DOHH2 (cell line): ENCODE measurements at regions not wholly inside any gene's neighbourhood (a gene's known extent, or its start where the extent isn't known, plus 50 kb on each side); places are given as distances from the start of the nearest gene placed in this dataset.

Source experiments
- EZH2phosphoT487 ChIP-seq: fragments of 200-600 bp; sonication (generic); IDR thresholded peaks from 2 replicates; pipeline ENCODE4 v1.6.1; 2017; ENCODE audit warnings: borderline replicate concordance, mild to moderate bottlenecking, antibody characterized with exemption, low read length, moderate library complexity, mixed read lengths
- TF ChIP-seq, protein P1 (sequence below): fragments of 200-600 bp; sonication (generic); IDR thresholded peaks from one replicate; pipeline ENCODE4 v1.5.1; 2014; ENCODE audit warnings: antibody characterized with exemption, mild to moderate bottlenecking, low read depth, low read length; ENCODE audit not compliant: poor library complexity, severe bottlenecking

DNA sequence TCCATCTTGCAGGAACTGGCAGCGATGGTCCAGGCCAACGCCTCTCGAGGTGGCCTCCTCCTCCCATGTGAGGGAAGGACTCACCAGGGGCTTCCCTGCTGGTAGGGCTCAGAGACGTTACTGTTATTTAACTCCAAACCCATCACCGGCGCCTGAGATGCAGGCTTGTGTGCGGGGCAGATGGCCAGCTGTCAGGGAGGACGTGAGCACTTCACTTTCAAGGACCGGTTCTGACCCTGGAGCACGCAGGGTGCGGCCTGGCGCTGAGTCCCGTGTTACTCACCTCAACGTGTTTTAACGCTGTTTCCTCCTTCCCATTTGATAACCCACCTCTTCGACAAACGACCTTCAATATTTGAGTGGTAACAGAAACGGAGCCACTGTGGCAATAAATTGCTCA is 350.2 kb downstream of the ZNF516 start:
- TF ChIP-seq, protein P1, sequence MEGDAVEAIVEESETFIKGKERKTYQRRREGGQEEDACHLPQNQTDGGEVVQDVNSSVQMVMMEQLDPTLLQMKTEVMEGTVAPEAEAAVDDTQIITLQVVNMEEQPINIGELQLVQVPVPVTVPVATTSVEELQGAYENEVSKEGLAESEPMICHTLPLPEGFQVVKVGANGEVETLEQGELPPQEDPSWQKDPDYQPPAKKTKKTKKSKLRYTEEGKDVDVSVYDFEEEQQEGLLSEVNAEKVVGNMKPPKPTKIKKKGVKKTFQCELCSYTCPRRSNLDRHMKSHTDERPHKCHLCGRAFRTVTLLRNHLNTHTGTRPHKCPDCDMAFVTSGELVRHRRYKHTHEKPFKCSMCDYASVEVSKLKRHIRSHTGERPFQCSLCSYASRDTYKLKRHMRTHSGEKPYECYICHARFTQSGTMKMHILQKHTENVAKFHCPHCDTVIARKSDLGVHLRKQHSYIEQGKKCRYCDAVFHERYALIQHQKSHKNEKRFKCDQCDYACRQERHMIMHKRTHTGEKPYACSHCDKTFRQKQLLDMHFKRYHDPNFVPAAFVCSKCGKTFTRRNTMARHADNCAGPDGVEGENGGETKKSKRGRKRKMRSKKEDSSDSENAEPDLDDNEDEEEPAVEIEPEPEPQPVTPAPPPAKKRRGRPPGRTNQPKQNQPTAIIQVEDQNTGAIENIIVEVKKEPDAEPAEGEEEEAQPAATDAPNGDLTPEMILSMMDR: no peak
- no peak for TF ChIP-seq EZH2phosphoT487
